Hepatocyte (in vitro differentiated cells): ENCODE measurements at regions not wholly inside any gene's neighbourhood (a gene's known extent, or its start where the extent isn't known, plus 50 kb on each side); places are given as distances from the start of the nearest gene placed in this dataset.

Source experiments
- EZH2 ChIP-seq: fragments of 200-600 bp; sonication (generic); IDR thresholded peaks from 2 replicates; pipeline ENCODE4 v1.6.1; 2016; ENCODE audit warnings: antibody characterized with exemption, mild to moderate bottlenecking, borderline replicate concordance
- EZH2phosphoT487 ChIP-seq: fragments of 200-600 bp; sonication (generic); IDR thresholded peaks from one replicate; pipeline ENCODE4 v1.6.1; 2018; ENCODE audit warnings: antibody characterized with exemption, mild to moderate bottlenecking, low read depth, moderate library complexity; ENCODE audit not compliant: unreplicated experiment, severe bottlenecking
- TF ChIP-seq, protein P1 (sequence below): fragments of 200-600 bp; sonication (generic); IDR thresholded peaks from 2 replicates; pipeline ENCODE4 v1.5.1; 2016; ENCODE audit warnings: antibody characterized with exemption, mild to moderate bottlenecking; ENCODE audit not compliant: poor library complexity

DNA sequence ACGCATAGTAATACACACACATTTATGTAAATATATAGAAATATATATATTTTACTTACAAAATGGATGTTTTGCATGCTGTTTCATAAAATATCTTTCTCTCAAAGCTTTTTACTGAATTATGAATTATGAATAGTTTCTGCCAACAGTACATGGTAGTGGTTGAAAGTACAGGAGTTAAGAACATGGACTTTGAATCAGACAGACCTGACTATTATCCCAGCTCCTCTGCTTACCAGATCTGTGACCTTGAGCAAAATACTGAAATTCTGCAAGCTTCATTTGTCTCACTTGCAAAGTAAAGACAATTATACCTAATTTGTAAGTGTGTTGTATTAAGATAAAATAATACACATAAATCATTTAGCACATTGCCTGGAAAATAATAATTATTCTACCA, 459.5 kb downstream of the EPM2A start:
- TF ChIP-seq, protein P1, sequence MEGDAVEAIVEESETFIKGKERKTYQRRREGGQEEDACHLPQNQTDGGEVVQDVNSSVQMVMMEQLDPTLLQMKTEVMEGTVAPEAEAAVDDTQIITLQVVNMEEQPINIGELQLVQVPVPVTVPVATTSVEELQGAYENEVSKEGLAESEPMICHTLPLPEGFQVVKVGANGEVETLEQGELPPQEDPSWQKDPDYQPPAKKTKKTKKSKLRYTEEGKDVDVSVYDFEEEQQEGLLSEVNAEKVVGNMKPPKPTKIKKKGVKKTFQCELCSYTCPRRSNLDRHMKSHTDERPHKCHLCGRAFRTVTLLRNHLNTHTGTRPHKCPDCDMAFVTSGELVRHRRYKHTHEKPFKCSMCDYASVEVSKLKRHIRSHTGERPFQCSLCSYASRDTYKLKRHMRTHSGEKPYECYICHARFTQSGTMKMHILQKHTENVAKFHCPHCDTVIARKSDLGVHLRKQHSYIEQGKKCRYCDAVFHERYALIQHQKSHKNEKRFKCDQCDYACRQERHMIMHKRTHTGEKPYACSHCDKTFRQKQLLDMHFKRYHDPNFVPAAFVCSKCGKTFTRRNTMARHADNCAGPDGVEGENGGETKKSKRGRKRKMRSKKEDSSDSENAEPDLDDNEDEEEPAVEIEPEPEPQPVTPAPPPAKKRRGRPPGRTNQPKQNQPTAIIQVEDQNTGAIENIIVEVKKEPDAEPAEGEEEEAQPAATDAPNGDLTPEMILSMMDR = no peak
- TF ChIP-seq EZH2 = no peak
- no peak for TF ChIP-seq EZH2phosphoT487
